ENCODE measurements at regions not wholly inside any gene's neighbourhood (a gene's known extent, or its start where the extent isn't known, plus 50 kb on each side); places are given as distances from the start of the nearest gene placed in this dataset.

DNA sequence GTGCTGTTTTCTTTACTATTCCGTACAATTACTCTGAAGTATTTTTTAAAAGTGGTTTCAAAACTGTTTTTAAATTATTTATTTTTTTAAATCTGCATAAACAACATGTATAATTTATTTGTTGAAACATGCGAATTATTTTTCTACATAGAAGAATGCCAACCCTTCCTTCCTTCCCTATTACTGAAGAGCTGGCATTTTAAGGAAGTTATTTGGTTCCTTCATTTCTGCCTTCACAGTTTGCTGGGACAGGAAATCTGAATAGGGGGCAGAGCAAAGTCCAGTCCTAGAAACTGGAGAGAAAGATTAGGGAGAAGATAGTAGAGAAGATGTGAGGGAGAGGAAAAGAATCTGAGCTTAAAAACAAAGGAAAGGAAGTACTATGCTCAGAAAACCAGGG lies 146.7 kb upstream of the ACVR2A start:
- 82 to 94% (median 92%) methylated on average over 2 of the region's 2 CpGs for WGBS, 3 donors
- Histone ChIP-seq H3K9me3 (ENCODE audit: control insufficient read depth in 2 of 2, insufficient read depth in 1 of 2, low read depth in 1 of 2, low read length in 1 of 2) (no peaks in the 10 kb centered on the region), H3K27ac (ENCODE audit: low read depth in 1 of 3, low read length in 2 of 3) (no peak overlapping the region), H3K4me3 (ENCODE audit: low read depth in 1 of 3, low read length in 3 of 3) (no peak overlapping the region), H3K36me3 (ENCODE audit: control insufficient read depth in 3 of 3, insufficient read depth in 2 of 3, low read depth in 1 of 3, low read length in 3 of 3) (no peaks in the 10 kb centered on the region), H3K4me1 (ENCODE audit: control insufficient read depth in 3 of 3, insufficient read depth in 2 of 3, low read depth in 1 of 3, low read length in 2 of 3) (no peaks in the 10 kb centered on the region), H3K27me3 (ENCODE audit: control insufficient read depth in 3 of 3, insufficient read depth in 3 of 3, low read length in 3 of 3) (no peaks in the 10 kb centered on the region)
- no peak for DNase-seq
- no peak for FAIRE-seq

DNA sequence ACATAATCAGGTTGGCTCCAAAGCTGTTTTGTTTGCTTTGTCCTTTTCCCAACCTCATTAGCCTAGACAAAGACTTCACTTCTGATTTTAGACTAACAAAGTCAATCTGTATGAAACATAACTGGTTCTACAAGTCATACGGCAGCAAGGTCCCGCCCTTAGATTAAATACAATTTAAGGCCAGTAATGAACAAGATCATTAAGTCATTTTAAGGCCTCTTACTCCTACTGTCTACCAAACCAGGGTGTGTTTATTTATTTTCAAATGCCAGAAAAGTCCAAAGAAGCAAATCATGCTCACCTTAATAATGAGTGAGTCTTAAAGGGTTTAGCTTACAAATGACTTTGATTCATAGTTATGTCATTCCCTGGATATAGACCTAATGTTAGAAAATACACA lies 148.4 kb upstream of the ACVR2A start:
- WGBS, 3 donors, result 18 to 68% (median 41%) methylated on average over 2 of the region's 2 CpGs
- no peaks in the 10 kb centered on the region for H3K4me1 ChIP-seq (ENCODE audit: control insufficient read depth in 3 of 3, insufficient read depth in 2 of 3, low read depth in 1 of 3, low read length in 2 of 3)
- no peak overlapping the region for H3K27ac ChIP-seq (ENCODE audit: low read depth in 1 of 3, low read length in 2 of 3)
- H3K36me3 ChIP-seq (ENCODE audit: control insufficient read depth in 3 of 3, insufficient read depth in 2 of 3, low read depth in 1 of 3, low read length in 3 of 3), result no peaks in the 10 kb centered on the region
- no peaks in the 10 kb centered on the region for H3K9me3 ChIP-seq (ENCODE audit: control insufficient read depth in 2 of 2, insufficient read depth in 1 of 2, low read depth in 1 of 2, low read length in 1 of 2)
- H3K27me3 ChIP-seq (ENCODE audit: control insufficient read depth in 3 of 3, insufficient read depth in 3 of 3, low read length in 3 of 3), result no peaks in the 10 kb centered on the region
- FAIRE-seq, result peak; percentile 70
- peak; percentile 29 to 69 for DNase-seq
- no peak overlapping the region for H3K4me3 ChIP-seq (ENCODE audit: low read depth in 1 of 3, low read length in 3 of 3)

- Histone ChIP-seq H3K4me3 (ENCODE audit: low read depth in 1 of 3, low read length in 3 of 3) (no peak overlapping the region), H3K9me3 (ENCODE audit: control insufficient read depth in 2 of 2, insufficient read depth in 1 of 2, low read depth in 1 of 2, low read length in 1 of 2) (peaks cover 0 to 10% of the 10 kb centered on the region in 2 donors), H3K27me3 (ENCODE audit: control insufficient read depth in 3 of 3, insufficient read depth in 3 of 3, low read length in 3 of 3) (no peaks in the 10 kb centered on the region), H3K27ac (ENCODE audit: low read depth in 1 of 3, low read length in 2 of 3) (no peak overlapping the region), H3K36me3 (ENCODE audit: control insufficient read depth in 3 of 3, insufficient read depth in 2 of 3, low read depth in 1 of 3, low read length in 3 of 3) (no peaks in the 10 kb centered on the region), H3K4me1 (ENCODE audit: control insufficient read depth in 3 of 3, insufficient read depth in 2 of 3, low read depth in 1 of 3, low read length in 2 of 3) (no peaks in the 10 kb centered on the region)
- FAIRE-seq (no peak), DNase-seq (no peak)
- 67 to 84% (median 69%) methylated on average over 2 of the region's 2 CpGs for WGBS, 3 donors
Measured at GRCh38 chr2:147689220-147689909, 155.5 kb upstream of the ACVR2A start.

DNA sequence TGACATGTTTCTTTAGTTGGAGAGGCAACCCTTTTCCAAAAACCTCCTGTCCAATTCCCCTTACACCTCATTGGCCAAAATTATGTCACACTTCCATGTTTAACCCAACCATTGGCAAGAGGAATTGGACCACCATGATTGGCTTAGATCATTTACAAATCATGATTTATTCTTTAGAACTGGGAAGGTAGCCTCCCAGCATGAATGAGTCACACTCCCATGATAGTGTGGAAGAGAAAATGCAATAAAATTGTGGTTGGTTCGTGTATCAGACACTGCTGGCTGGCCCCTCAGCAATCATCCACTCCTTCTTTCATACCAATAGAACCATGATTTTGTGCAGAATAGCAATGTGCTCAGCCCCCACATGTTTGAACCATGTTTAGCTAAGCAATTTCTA lies 156.6 kb upstream of the ACVR2A start:
- 32 to 46% (median 40%) methylated on average over 1 of the region's 1 CpG for WGBS, 3 donors
- Histone ChIP-seq H3K27me3 (ENCODE audit: control insufficient read depth in 3 of 3, insufficient read depth in 3 of 3, low read length in 3 of 3) (no peaks in the 10 kb centered on the region), H3K4me3 (ENCODE audit: low read depth in 1 of 3, low read length in 3 of 3) (no peak overlapping the region), H3K36me3 (ENCODE audit: control insufficient read depth in 3 of 3, insufficient read depth in 2 of 3, low read depth in 1 of 3, low read length in 3 of 3) (no peaks in the 10 kb centered on the region), H3K9me3 (ENCODE audit: control insufficient read depth in 2 of 2, insufficient read depth in 1 of 2, low read depth in 1 of 2, low read length in 1 of 2) (peaks cover 0 to 10% of the 10 kb centered on the region in 2 donors), H3K4me1 (ENCODE audit: control insufficient read depth in 3 of 3, insufficient read depth in 2 of 3, low read depth in 1 of 3, low read length in 2 of 3) (no peaks in the 10 kb centered on the region), H3K27ac (ENCODE audit: low read depth in 1 of 3, low read length in 2 of 3) (no peak overlapping the region)
- FAIRE-seq, result no peak
- no peak for DNase-seq

DNA sequence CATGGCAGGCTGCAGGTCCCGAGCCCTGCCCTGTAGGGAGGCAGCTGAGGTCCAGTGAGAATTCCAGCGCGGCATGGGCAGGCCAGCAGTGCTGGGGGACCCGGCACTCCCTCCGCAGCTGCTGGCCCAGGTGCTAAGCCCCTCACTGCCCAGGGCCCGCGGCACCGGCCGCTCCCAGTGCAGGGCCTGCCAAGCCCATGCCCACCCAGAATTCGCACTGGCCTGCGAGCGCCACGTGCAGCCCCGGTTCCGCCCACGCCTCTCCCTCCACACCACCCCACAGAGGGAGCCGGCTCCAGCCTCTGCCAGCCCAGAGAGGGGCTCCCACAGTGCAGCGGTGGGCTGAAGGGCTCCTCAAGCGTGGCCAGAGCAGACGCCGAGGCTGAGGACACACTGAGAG lies 158.5 kb upstream of the ACVR2A start:
- 84 to 95% (median 90%) methylated on average over 13 to 21 of the region's 21 CpGs for WGBS, 3 donors
- peaks cover 0 to 10% of the 10 kb centered on the region in 2 donors for H3K9me3 ChIP-seq (ENCODE audit: control insufficient read depth in 2 of 2, insufficient read depth in 1 of 2, low read depth in 1 of 2, low read length in 1 of 2)

DNA sequence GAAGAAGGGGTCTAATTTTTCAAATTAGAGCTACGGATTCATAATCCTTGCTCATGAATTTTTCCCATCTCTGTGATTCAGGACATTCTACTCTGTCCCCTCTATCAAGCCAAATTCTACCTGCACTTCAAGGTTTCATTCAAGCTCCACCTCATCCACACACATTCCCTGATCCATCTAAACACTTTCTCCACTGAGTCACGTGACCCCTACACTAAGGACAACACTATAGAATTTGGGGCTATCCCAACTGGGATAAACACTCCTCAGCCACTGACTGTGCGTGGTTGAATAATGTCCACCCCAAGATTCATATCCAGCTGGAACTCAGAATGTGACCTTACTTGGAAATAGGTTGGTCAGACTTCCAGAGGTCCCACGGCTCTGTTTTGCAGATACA lies 159.9 kb upstream of the ACVR2A start:
- Histone ChIP-seq H3K27me3 (ENCODE audit: control insufficient read depth in 3 of 3, insufficient read depth in 3 of 3, low read length in 3 of 3) (no peaks in the 10 kb centered on the region), H3K4me1 (ENCODE audit: control insufficient read depth in 3 of 3, insufficient read depth in 2 of 3, low read depth in 1 of 3, low read length in 2 of 3) (no peaks in the 10 kb centered on the region), H3K27ac (ENCODE audit: low read depth in 1 of 3, low read length in 2 of 3) (no peak overlapping the region), H3K36me3 (ENCODE audit: control insufficient read depth in 3 of 3, insufficient read depth in 2 of 3, low read depth in 1 of 3, low read length in 3 of 3) (no peaks in the 10 kb centered on the region), H3K9me3 (ENCODE audit: control insufficient read depth in 2 of 2, insufficient read depth in 1 of 2, low read depth in 1 of 2, low read length in 1 of 2) (peaks cover 0 to 10% of the 10 kb centered on the region in 2 donors), H3K4me3 (ENCODE audit: low read depth in 1 of 3, low read length in 3 of 3) (no peak overlapping the region)
- FAIRE-seq (no peak), DNase-seq (no peak)
- WGBS, 3 donors, result 86 to 93% (median 89%) methylated on average over 4 of the region's 4 CpGs

More for the DNA sequence above, 158.5 kb upstream of the ACVR2A start:
- Histone ChIP-seq H3K4me1 (ENCODE audit: control insufficient read depth in 3 of 3, insufficient read depth in 2 of 3, low read depth in 1 of 3, low read length in 2 of 3) (no peaks in the 10 kb centered on the region), H3K4me3 (ENCODE audit: low read depth in 1 of 3, low read length in 3 of 3) (no peak overlapping the region), H3K36me3 (ENCODE audit: control insufficient read depth in 3 of 3, insufficient read depth in 2 of 3, low read depth in 1 of 3, low read length in 3 of 3) (no peaks in the 10 kb centered on the region), H3K27me3 (ENCODE audit: control insufficient read depth in 3 of 3, insufficient read depth in 3 of 3, low read length in 3 of 3) (no peaks in the 10 kb centered on the region), H3K27ac (ENCODE audit: low read depth in 1 of 3, low read length in 2 of 3) (no peak overlapping the region)
- DNase-seq, result no peak
- no peak for FAIRE-seq

- Histone ChIP-seq H3K4me3 (ENCODE audit: low read depth in 1 of 3, low read length in 3 of 3) (no peak overlapping the region), H3K36me3 (ENCODE audit: control insufficient read depth in 3 of 3, insufficient read depth in 2 of 3, low read depth in 1 of 3, low read length in 3 of 3) (no peaks in the 10 kb centered on the region), H3K27me3 (ENCODE audit: control insufficient read depth in 3 of 3, insufficient read depth in 3 of 3, low read length in 3 of 3) (no peaks in the 10 kb centered on the region), H3K9me3 (ENCODE audit: control insufficient read depth in 2 of 2, insufficient read depth in 1 of 2, low read depth in 1 of 2, low read length in 1 of 2) (peaks cover 0 to 10% of the 10 kb centered on the region in 2 donors), H3K4me1 (ENCODE audit: control insufficient read depth in 3 of 3, insufficient read depth in 2 of 3, low read depth in 1 of 3, low read length in 2 of 3) (no peaks in the 10 kb centered on the region), H3K27ac (ENCODE audit: low read depth in 1 of 3, low read length in 2 of 3) (no peak overlapping the region)
- DNase-seq (no peak), FAIRE-seq (no peak)
- WGBS, 3 donors, result 93 to 96% (median 93%) methylated on average over 2 of the region's 2 CpGs
Measured at GRCh38 chr2:147683380-147683779, 161.4 kb upstream of the ACVR2A start.

GRCh38 chr2:147681093-147681492 lies 163.7 kb upstream of the ACVR2A start:
- Histone ChIP-seq H3K36me3 (ENCODE audit: control insufficient read depth in 3 of 3, insufficient read depth in 2 of 3, low read depth in 1 of 3, low read length in 3 of 3) (no peaks in the 10 kb centered on the region), H3K27me3 (ENCODE audit: control insufficient read depth in 3 of 3, insufficient read depth in 3 of 3, low read length in 3 of 3) (no peaks in the 10 kb centered on the region), H3K4me1 (ENCODE audit: control insufficient read depth in 3 of 3, insufficient read depth in 2 of 3, low read depth in 1 of 3, low read length in 2 of 3) (no peaks in the 10 kb centered on the region), H3K9me3 (ENCODE audit: control insufficient read depth in 2 of 2, insufficient read depth in 1 of 2, low read depth in 1 of 2, low read length in 1 of 2) (peaks cover 0 to 2% of the 10 kb centered on the region in 2 donors), H3K27ac (ENCODE audit: low read depth in 1 of 3, low read length in 2 of 3) (no peak overlapping the region), H3K4me3 (ENCODE audit: low read depth in 1 of 3, low read length in 3 of 3) (no peak overlapping the region)
- FAIRE-seq (no peak), DNase-seq (no peak)

DNA sequence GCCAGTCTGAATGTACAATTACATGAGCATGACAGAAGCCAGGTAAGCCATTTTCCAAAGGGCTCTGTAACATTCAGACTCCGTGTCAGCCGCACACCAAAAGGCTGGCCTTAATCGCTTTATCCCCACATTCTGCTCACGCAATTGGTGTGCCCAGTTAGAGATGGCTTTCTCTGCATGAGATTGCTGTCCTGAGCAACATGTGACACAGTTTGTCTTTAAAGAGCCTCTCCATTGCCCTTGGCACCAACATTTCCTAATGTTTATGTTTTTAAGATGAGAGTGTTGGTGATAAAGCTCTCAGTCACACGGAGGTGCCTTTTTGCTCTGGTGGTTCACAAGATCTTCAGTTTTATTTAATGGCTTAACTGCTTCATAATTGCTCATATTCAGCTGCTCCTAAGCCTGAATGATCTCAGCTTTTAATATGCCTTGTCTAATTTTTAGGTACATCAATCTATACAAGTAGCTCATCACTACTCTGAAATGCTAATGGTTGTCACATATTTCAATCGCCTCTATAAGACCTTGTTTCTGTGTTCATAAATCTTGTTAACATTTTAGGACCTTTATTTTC lies 164.8 kb upstream of the ACVR2A start:
- no peak overlapping the region for H3K27ac ChIP-seq (ENCODE audit: low read depth in 1 of 3, low read length in 2 of 3)
- FAIRE-seq (no peak), DNase-seq (no peak)
- no peaks in the 10 kb centered on the region for H3K4me1 ChIP-seq (ENCODE audit: control insufficient read depth in 3 of 3, insufficient read depth in 2 of 3, low read depth in 1 of 3, low read length in 2 of 3)
- H3K36me3 ChIP-seq (ENCODE audit: control insufficient read depth in 3 of 3, insufficient read depth in 2 of 3, low read depth in 1 of 3, low read length in 3 of 3), result no peaks in the 10 kb centered on the region
- no peak overlapping the region for H3K4me3 ChIP-seq (ENCODE audit: low read depth in 1 of 3, low read length in 3 of 3)
- WGBS, 3 donors, result 74 to 84% (median 81%) methylated on average over 6 of the region's 6 CpGs
- H3K9me3 ChIP-seq (ENCODE audit: control insufficient read depth in 2 of 2, insufficient read depth in 1 of 2, low read depth in 1 of 2, low read length in 1 of 2), result no peaks in the 10 kb centered on the region
- no peaks in the 10 kb centered on the region for H3K27me3 ChIP-seq (ENCODE audit: control insufficient read depth in 3 of 3, insufficient read depth in 3 of 3, low read length in 3 of 3)
